Activated CD4-positive, alpha-beta memory T cell treated with anti-CD3 and anti-CD28 coated beads, Interleukin-2, amount 10 ng/mL, durations not matched to agents 7 days and 5 days (primary cell): ENCODE measurements at regions not wholly inside any gene's neighbourhood (a gene's known extent, or its start where the extent isn't known, plus 50 kb on each side); places are given as distances from the start of the nearest gene placed in this dataset.
"Not testable (repeated sequence)": the region's sequence is repeated elsewhere in the genome, so short reads cannot be mapped to it uniquely, and the experiment has no call there.

Experiments used
- CTCF ChIA-PET: fragments of 350-600 bp; sonication (Branson Sonifier 250); formaldehyde crosslinking; loops from one replicate; lab custom pipeline; 2021; ENCODE audit warnings: antibody characterized with exemption, inconsistent platforms; lab: Charles Lee
- POLR2A ChIA-PET: fragments of 350-600 bp; sonication (Branson Sonifier 250); formaldehyde crosslinking; loops from one replicate; lab custom pipeline; 2021; ENCODE audit warnings: antibody characterized with exemption; lab: Charles Lee
- DNase-seq: peaks from one replicate; pipeline ENCODE4 v3.0.0-alpha.2; 2020
- H3K27ac Mint-ChIP-seq: one replicate; pipeline ENCODE4 v1.8.0; 2021; ENCODE audit warnings: mild to moderate bottlenecking, mixed read lengths
- H3K27me3 Mint-ChIP-seq: one replicate; pipeline ENCODE4 v1.8.0; 2021; ENCODE audit warnings: mixed read lengths
- H3K36me3 Mint-ChIP-seq: one replicate; pipeline ENCODE4 v1.8.0; 2021; ENCODE audit warnings: low read depth, mixed read lengths
- H3K4me1 Mint-ChIP-seq: one replicate; pipeline ENCODE4 v1.8.0; 2021; ENCODE audit warnings: mixed read lengths
- H3K4me3 Mint-ChIP-seq: one replicate; pipeline ENCODE4 v1.8.0; 2021; ENCODE audit warnings: mild to moderate bottlenecking, mixed read lengths
- H3K9me3 Mint-ChIP-seq: one replicate; pipeline ENCODE4 v1.8.0; 2021; ENCODE audit warnings: mixed read lengths

GRCh38 chr17:78305801-78306200 lies 54.1 kb downstream of the SOCS3 start:
- Mint-ChIP-seq H3K9me3 (peaks cover 6% of the 10 kb centered on the region), H3K4me3 (no peak overlapping the region), H3K27me3 (peaks cover 7% of the 10 kb centered on the region), H3K4me1 (peaks cover 6% of the 10 kb centered on the region), H3K27ac (no peak overlapping the region), H3K36me3 (peaks cover 2% of the 10 kb centered on the region)
- no peak for DNase-seq
- ChIA-PET CTCF (no interaction called here), POLR2A (interaction anchor here (1.1 to 1.2 kb wide), 2 partner anchors 17 to 53 kb away, joined by 3 to 4 read pairs; no protein-coding TSS in a partner anchor)

DNA sequence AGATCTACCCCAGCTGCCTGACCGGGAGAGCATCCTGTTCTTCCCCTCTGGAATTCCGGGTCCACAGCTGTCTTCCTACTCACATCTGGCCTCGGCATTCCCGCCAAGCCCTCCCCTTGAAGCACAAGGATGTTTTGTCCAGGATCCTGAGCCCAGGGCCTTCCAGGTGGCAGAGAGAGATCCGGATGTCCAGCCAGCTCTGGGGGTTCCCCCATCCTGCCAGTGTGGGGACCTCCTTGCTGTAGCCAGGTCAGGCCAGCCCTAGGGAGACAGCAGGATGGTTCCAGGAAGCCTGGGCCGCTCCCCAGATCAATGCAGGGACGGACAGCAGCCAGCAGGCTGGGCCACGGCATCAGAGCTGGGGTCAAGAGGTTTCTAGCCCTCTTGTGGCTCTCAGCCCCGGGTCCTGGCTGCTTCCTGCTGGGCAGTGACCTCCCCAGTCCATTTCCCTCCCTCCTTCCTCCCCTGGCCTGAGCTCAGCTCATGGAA lies 55.3 kb downstream of the SOCS3 start:
- Mint-ChIP-seq H3K4me3 (no peak overlapping the region), H3K27ac (no peak overlapping the region), H3K9me3 (peaks cover 6% of the 10 kb centered on the region), H3K4me1 (peaks cover 10% of the 10 kb centered on the region), H3K36me3 (peaks cover 2% of the 10 kb centered on the region), H3K27me3 (peaks cover 7% of the 10 kb centered on the region)
- no peak for DNase-seq
- ChIA-PET CTCF (no interaction called here), POLR2A (interaction anchor here (0.7 to 1.3 kb wide), 2 partner anchors 12 to 710 kb away, joined by 3 to 5 read pairs; no protein-coding TSS in a partner anchor)

GRCh38 chr17:78302478-78302877 lies 57.4 kb downstream of the SOCS3 start:
- no peak overlapping the region for H3K27ac Mint-ChIP-seq
- ChIA-PET POLR2A (no interaction called here), CTCF (no interaction called here)
- no peak for DNase-seq
- peaks cover 7% of the 10 kb centered on the region for H3K27me3 Mint-ChIP-seq
- H3K9me3 Mint-ChIP-seq: peaks cover 6% of the 10 kb centered on the region
- H3K36me3 Mint-ChIP-seq: peaks cover 2% of the 10 kb centered on the region
- no peak overlapping the region for H3K4me3 Mint-ChIP-seq
- peaks cover 10% of the 10 kb centered on the region for H3K4me1 Mint-ChIP-seq

DNA sequence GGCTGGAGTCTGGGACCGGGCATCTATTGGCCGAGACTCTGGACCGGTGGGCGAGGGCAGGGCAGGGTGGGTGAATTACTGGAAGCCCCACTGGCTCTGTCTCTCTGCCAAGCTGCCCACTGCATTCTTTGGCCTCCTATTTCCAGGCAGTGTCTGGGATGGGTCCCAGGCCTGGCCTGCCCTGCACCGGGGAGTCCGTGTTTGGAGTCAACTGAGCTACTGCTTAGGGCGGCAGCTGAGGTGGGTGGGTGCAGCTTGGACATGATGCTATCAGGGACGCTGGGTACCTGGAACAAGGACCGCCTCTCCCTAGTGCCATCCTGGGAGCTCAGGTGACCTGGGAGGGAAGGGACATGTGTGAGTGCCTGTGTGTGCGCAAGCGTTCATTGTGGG lies 58.1 kb downstream of the SOCS3 start:
- ChIA-PET POLR2A (interaction anchor here (0.8 to 1.5 kb wide), 2 partner anchors 42 to 57 kb away, joined by 3 read pairs; no protein-coding TSS in a partner anchor), CTCF (no interaction called here)
- Mint-ChIP-seq H3K27ac (no peak overlapping the region), H3K4me1 (peaks cover 10% of the 10 kb centered on the region), H3K4me3 (no peak overlapping the region), H3K27me3 (peaks cover 3% of the 10 kb centered on the region), H3K9me3 (peaks cover 1% of the 10 kb centered on the region), H3K36me3 (peaks cover 2% of the 10 kb centered on the region)
- no peak for DNase-seq

- H3K4me1 Mint-ChIP-seq: peaks cover 10% of the 10 kb centered on the region
- H3K9me3 Mint-ChIP-seq: no peaks in the 10 kb centered on the region
- no peak overlapping the region for H3K27ac Mint-ChIP-seq
- ChIA-PET CTCF (no interaction called here), POLR2A (interaction anchor here (0.8 to 1.5 kb wide), 3 partner anchors 42 to 58 kb away, joined by 3 read pairs; no protein-coding TSS in a partner anchor)
- peaks cover 2% of the 10 kb centered on the region for H3K36me3 Mint-ChIP-seq
- DNase-seq: no peak
- H3K4me3 Mint-ChIP-seq: no peak overlapping the region
- H3K27me3 Mint-ChIP-seq: peaks cover 2% of the 10 kb centered on the region
Observed at GRCh38 chr17:78300962-78301820, 58.7 kb downstream of the SOCS3 start.

- Mint-ChIP-seq H3K9me3 (no peaks in the 10 kb centered on the region), H3K4me3 (no peak overlapping the region), H3K27ac (no peak overlapping the region), H3K4me1 (peaks cover 10% of the 10 kb centered on the region), H3K27me3 (peaks cover 2% of the 10 kb centered on the region), H3K36me3 (no peaks in the 10 kb centered on the region)
- ChIA-PET CTCF (no interaction called here), POLR2A (no interaction called here)
- DNase-seq: no peak
Observed at GRCh38 chr17:78299049-78299448, 60.8 kb downstream of the SOCS3 start.

- H3K27ac Mint-ChIP-seq: no peak overlapping the region
- H3K9me3 Mint-ChIP-seq: no peaks in the 10 kb centered on the region
- H3K4me3 Mint-ChIP-seq: no peak overlapping the region
- peaks cover 2% of the 10 kb centered on the region for H3K4me1 Mint-ChIP-seq
- CTCF ChIA-PET: no interaction called here
- H3K36me3 Mint-ChIP-seq: no peaks in the 10 kb centered on the region
- no peak for DNase-seq
- POLR2A ChIA-PET: no interaction called here
- H3K27me3 Mint-ChIP-seq: no peaks in the 10 kb centered on the region
Observed at GRCh38 chr17:78294776-78295175, 63.3 kb downstream of the TMEM235 start.

GRCh38 chr17:78294356-78294755 lies 62.9 kb downstream of the TMEM235 start:
- CTCF ChIA-PET: no interaction called here
- H3K27ac Mint-ChIP-seq: no peak overlapping the region
- no peak for DNase-seq
- no peaks in the 10 kb centered on the region for H3K36me3 Mint-ChIP-seq
- no peaks in the 10 kb centered on the region for H3K9me3 Mint-ChIP-seq
- POLR2A ChIA-PET: no interaction called here
- no peaks in the 10 kb centered on the region for H3K27me3 Mint-ChIP-seq
- peaks cover 2% of the 10 kb centered on the region for H3K4me1 Mint-ChIP-seq
- H3K4me3 Mint-ChIP-seq: no peak overlapping the region

DNA sequence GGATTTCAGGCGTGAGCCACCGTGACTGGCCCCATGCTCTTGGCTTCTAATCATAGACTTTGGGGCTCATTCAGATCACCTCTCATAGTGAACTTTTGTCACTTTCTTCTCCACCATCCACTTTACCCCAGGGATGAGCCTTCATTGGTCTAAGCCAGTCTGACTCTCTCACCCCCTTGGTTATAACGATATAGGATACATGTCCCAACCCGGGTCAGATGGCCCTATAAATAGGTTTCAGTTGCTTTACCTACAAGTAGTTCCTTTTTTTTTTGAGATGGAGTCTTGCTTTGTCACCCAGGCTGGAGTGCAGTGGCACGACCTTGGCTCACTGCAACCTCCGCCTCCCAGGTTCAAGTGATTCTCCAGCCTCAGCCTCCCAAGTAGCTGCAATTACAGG lies 61.7 kb downstream of the TMEM235 start:
- H3K36me3 Mint-ChIP-seq, DNase-seq, H3K4me3 Mint-ChIP-seq, H3K27ac Mint-ChIP-seq, H3K4me1 Mint-ChIP-seq, H3K27me3 Mint-ChIP-seq, H3K9me3 Mint-ChIP-seq: not testable (repeated sequence)
- POLR2A ChIA-PET: interaction anchor here (1.2 kb wide), 1 partner anchor 63 kb away, joined by 4 read pairs; no protein-coding TSS in a partner anchor
- CTCF ChIA-PET: interaction anchor here (2.7 kb wide), 1 partner anchor 62 kb away, joined by 11 read pairs; no protein-coding TSS in a partner anchor

DNA sequence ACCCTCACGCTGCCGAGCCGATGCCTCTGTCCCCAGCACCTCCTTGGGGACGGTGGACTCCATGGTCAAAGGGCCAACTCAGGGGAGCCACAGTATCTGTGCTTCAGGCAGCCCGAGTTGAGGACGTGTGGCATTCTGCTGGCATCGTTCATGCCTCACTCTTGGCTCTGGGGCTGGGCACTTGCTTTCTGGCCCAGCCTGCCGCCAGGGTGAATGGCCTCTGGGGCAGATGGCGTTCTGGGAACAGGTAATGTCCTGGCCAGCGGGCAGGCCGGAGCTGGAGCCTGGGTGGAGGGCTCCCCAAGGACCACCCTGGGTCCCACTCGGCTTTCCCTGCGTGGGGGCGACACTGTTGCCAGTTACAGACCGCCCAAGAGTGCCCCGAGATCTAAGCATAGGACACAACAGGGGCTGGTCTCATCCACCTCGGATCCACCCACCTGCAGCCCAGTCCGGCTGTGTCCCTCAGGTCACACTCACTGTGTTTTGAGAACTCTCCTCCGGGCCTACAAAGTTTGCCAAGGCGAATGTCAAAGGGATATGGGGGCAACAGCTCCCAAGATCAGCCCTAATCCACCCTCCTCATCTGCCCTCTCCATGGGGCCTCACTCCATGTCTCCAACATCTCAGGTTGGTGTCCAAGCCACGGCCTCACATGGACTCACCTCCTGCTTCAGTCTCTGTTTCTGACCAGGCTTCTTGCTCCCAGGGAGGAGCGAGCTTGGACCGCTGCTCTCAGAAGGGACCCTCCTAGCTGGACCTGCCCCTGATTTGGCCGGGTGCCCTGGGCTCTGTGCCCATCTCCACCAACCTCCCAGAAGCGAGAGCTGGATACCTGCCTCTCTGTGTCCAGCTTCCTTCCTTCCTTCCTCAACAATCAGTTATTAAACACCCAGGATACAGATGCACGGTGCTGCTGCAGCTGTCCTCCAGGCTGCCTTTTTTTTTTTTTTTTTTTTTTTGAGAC lies 60.8 kb downstream of the TMEM235 start:
- Mint-ChIP-seq H3K36me3 (no peaks in the 10 kb centered on the region), H3K27me3 (no peaks in the 10 kb centered on the region), H3K4me3 (no peak overlapping the region), H3K4me1 (peaks cover 2% of the 10 kb centered on the region), H3K27ac (no peak overlapping the region), H3K9me3 (no peaks in the 10 kb centered on the region)
- CTCF ChIA-PET: interaction anchor here (0.6 to 2.7 kb wide), 5 partner anchors 42 to 133 kb away, joined by 3 to 11 read pairs (median 4); partner anchors contain the start of gene SOCS3
- no peak for DNase-seq
- POLR2A ChIA-PET: interaction anchor here (1.2 kb wide), 1 partner anchor 64 kb away, joined by 4 read pairs; no protein-coding TSS in a partner anchor

GRCh38 chr17:78290721-78291120 lies 59.3 kb downstream of the TMEM235 start:
- Mint-ChIP-seq H3K4me3 (no peak overlapping the region), H3K27me3 (no peaks in the 10 kb centered on the region), H3K27ac (no peak overlapping the region), H3K9me3 (no peaks in the 10 kb centered on the region), H3K36me3 (no peaks in the 10 kb centered on the region), H3K4me1 (peaks cover 2% of the 10 kb centered on the region)
- ChIA-PET POLR2A (interaction anchor here (1.1 to 1.4 kb wide), 3 partner anchors 28 to 70 kb away, joined by 3 to 4 read pairs (median 4); no protein-coding TSS in a partner anchor), CTCF (interaction anchor here (1.0 to 2.7 kb wide), 5 partner anchors 65 to 134 kb away, joined by 3 to 11 read pairs (median 4); no protein-coding TSS in a partner anchor)
- DNase-seq: no peak
